ENCODE measurements at regions not wholly inside any gene's neighbourhood (a gene's known extent, or its start where the extent isn't known, plus 50 kb on each side); places are given as distances from the start of the nearest gene placed in this dataset.

GRCh38 chr13:59120297-59120843 is 1043.4 kb downstream of the DIAPH3 start:
- H2AFZ ChIP-seq, result no peak overlapping the region
- no peak overlapping the region for H3K27ac Mint-ChIP-seq
- H3K4me2 ChIP-seq, result no peak overlapping the region

More at GRCh38 chr13:59120297-59120843, 1043.4 kb downstream of the DIAPH3 start:
- Mint-ChIP-seq H3K4me3 (no peak overlapping the region), H3K36me3 (ENCODE audit: low read depth) (no peaks in the 10 kb centered on the region), H3K9me3 (no peaks in the 10 kb centered on the region), H3K27me3 (ENCODE audit: insufficient read depth, low read depth, poor library complexity) (no peaks in the 10 kb centered on the region), H3K4me1 (peaks cover 3% of the 10 kb centered on the region; the same call in 1 of the 3 replicates)
- DNase-seq (ENCODE audit: low spot score) (no peak), ATAC-seq (no peak)
- no peaks in the 10 kb centered on the region for H3K4me1 ChIP-seq (ENCODE audit: insufficient read depth)
- no peaks in the 10 kb centered on the region for H3K79me2 ChIP-seq (replicated peaks; ENCODE audit: insufficient read depth)
- no peak overlapping the region for H3K27ac ChIP-seq (ENCODE audit: low read depth)
- no peaks in the 10 kb centered on the region for H3K9me2 ChIP-seq (ENCODE audit: insufficient read depth)
- no peaks in the 10 kb centered on the region for H4K20me1 ChIP-seq (replicated peaks; ENCODE audit: insufficient read depth)
- no peaks in the 10 kb centered on the region for H3K27me3 ChIP-seq (ENCODE audit: insufficient read depth)
- no peaks in the 10 kb centered on the region for H3F3A ChIP-seq (replicated peaks; ENCODE audit: low read depth)
- TF ChIP-seq ZNF462 (CRISPR knock-in tag; IDR thresholded peaks at IDR 0.05) (no peak), JUNB (IDR thresholded peaks at IDR 0.05; ENCODE audit: unreplicated experiment) (no peak), REST (IDR thresholded peaks at IDR 0.05; ENCODE audit: unreplicated experiment) (no peak), CTCF (conservative IDR thresholded peaks at IDR 0.05; ENCODE audit: low read depth in 2 of 2) (no peak), NANOG (IDR thresholded peaks at IDR 0.05; ENCODE audit: borderline replicate concordance) (no peak), STAT1 (IDR thresholded peaks at IDR 0.05; ENCODE audit: unreplicated experiment) (no peak), ZNF114 (CRISPR knock-in tag; IDR thresholded peaks at IDR 0.05) (no peak), ETS1 (IDR thresholded peaks at IDR 0.05) (no peak)
- no peak overlapping the region for H3K4me3 ChIP-seq
- no peaks in the 10 kb centered on the region for H3K36me3 ChIP-seq (ENCODE audit: insufficient read depth)

Data from GM23338 (cell line).